ENCODE measurements at regions not wholly inside any gene's neighbourhood (a gene's known extent, or its start where the extent isn't known, plus 50 kb on each side); places are given as distances from the start of the nearest gene placed in this dataset.

- TF ChIP-seq CTCF (IDR thresholded peaks at IDR 0.05; ENCODE audit: low read depth, low read length) = no peak
- H3K4me3 ChIP-seq (ENCODE audit: low read depth, low read length) = no peak overlapping the region
Observed at GRCh38 chr10:78279756-78280155, 246.1 kb downstream of the RPS24 start.

DNA sequence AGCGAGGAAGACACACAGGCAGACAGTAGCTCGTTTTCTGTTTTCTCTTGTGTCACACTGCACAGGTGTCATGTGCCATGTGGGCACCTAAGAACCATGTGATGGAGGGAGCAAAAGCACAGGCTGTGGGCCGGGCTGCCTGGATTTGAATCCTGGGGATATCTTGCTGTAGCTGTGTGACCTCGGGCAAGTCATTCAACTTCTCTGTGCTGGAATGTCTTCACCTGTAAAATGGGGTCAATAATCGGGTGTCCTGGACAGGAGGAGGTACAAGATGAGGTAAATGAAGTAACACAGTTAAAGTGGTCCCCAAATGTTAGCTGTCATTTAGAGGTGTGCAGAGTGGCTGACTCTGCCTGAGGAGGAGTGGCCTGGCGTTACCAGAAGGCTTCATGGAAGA is 246.9 kb downstream of the RPS24 start:
- no peak for TF ChIP-seq CTCF (IDR thresholded peaks at IDR 0.05; ENCODE audit: low read depth, low read length)
- no peak overlapping the region for H3K4me3 ChIP-seq (ENCODE audit: low read depth, low read length)

DNA sequence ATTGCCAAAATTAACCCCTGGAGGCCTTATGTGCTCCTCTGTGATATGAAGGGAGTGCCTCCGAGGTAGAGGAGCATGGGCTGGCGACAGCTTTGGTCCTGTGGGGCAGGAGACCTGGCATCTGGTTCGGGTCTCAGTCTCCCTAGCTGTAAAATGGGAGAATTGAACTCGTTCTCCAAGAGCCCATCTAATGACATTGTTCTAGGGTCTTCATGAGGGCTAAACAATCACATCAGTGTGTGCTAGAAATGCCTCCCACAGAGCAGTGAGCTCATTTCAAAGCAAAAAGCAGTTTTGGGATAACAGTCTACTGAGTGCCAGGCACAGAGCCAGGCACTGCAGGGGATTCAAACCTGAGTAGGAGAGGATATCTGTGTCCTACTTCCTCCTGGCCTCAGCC is 248.0 kb downstream of the RPS24 start:
- no peak for TF ChIP-seq CTCF (IDR thresholded peaks at IDR 0.05; ENCODE audit: low read depth, low read length)

GRCh38 chr10:78283069-78283682 is 249.5 kb downstream of the RPS24 start:
- H3K4me3 ChIP-seq (ENCODE audit: low read depth, low read length) = no peak overlapping the region
- TF ChIP-seq CTCF (IDR thresholded peaks at IDR 0.05; ENCODE audit: low read depth, low read length) = no peak

More for the DNA sequence above, 248.0 kb downstream of the RPS24 start:
- H3K4me3 ChIP-seq (ENCODE audit: low read depth, low read length) = no peak overlapping the region

GRCh38 chr10:78284381-78284780 is 250.7 kb downstream of the RPS24 start:
- no peak overlapping the region for H3K4me3 ChIP-seq (ENCODE audit: low read depth, low read length)
- TF ChIP-seq CTCF (IDR thresholded peaks at IDR 0.05; ENCODE audit: low read depth, low read length) = no peak

DNA sequence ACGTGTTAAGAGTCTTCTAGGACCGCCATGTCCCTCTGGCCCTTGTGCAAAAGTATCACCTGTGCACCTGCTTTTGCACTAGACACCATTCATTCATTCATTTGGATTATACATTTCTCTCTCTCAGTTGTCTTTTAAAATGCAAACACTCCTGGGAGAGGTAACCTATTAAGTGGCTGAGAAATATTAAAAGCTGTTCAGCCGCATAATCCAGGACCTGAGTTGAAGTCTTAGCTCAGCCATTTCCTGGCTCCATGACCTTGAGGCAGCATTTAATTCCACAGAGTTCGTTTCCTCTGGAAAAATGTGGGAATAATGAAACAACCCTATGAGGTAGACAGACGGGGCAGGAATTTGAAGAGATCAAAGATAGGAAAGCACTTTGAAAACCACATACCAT is 251.6 kb downstream of the RPS24 start:
- H3K4me3 ChIP-seq (ENCODE audit: low read depth, low read length) = no peak overlapping the region
- no peak for TF ChIP-seq CTCF (IDR thresholded peaks at IDR 0.05; ENCODE audit: low read depth, low read length)

- H3K4me3 ChIP-seq (ENCODE audit: low read depth, low read length) = no peak overlapping the region
- no peak for TF ChIP-seq CTCF (IDR thresholded peaks at IDR 0.05; ENCODE audit: low read depth, low read length)
Observed at GRCh38 chr10:78286186-78286585, 252.5 kb downstream of the RPS24 start.
